Epithelial cell of esophagus (primary cell): ENCODE measurements at regions not wholly inside any gene's neighbourhood (a gene's known extent, or its start where the extent isn't known, plus 50 kb on each side); places are given as distances from the start of the nearest gene placed in this dataset.

Experiments
- DNase-seq: peaks from one replicate; pipeline ENCODE4 v3.0.0; 2010; ENCODE audit warnings: low read depth
- H3K4me3 ChIP-seq: 2 replicates; pipeline ENCODE4 v1.5.1; 2011; ENCODE audit warnings: mild to moderate bottlenecking, low read length, control low read depth
- CTCF ChIP-seq: IDR thresholded peaks from 2 replicates; pipeline ENCODE4 v1.5.1; 2011; ENCODE audit warnings: low read depth, mild to moderate bottlenecking, low read length, control low read depth, inconsistent platforms; ENCODE audit not compliant: insufficient read depth; ENCODE audit errors: missing control alignments

GRCh38 chr18:47413327-47413726 lies 161.9 kb upstream of the SKOR2 start:
- H3K4me3 ChIP-seq = no peak overlapping the region
- no peak for DNase-seq
- no peak for TF ChIP-seq CTCF

GRCh38 chr18:47412924-47413323 lies 161.5 kb upstream of the SKOR2 start:
- no peak for DNase-seq
- TF ChIP-seq CTCF = no peak
- no peak overlapping the region for H3K4me3 ChIP-seq

DNA sequence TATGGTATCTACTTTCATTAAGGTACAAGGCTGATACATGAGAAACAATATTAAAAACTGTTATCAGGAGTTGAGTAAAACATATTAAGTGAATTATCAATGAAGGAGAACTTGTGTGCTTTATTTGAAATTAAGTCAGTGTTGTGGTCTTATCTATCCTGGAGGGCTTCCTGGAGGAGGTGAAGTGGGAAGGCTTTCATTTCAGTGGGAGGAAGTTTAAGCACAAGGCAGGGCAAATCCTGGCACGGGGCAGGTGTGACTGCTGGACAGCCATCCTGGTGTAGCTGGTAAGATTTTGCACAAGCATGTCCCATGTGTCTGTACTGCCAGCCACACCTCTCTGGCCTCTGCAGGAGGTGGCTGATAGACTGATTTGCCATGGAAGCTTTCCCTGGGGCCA lies 159.7 kb upstream of the SKOR2 start:
- TF ChIP-seq CTCF = no peak
- no peak overlapping the region for H3K4me3 ChIP-seq
- DNase-seq = no peak

GRCh38 chr18:47410139-47410538 lies 158.7 kb upstream of the SKOR2 start:
- no peak overlapping the region for H3K4me3 ChIP-seq
- no peak for TF ChIP-seq CTCF
- no peak for DNase-seq

DNA sequence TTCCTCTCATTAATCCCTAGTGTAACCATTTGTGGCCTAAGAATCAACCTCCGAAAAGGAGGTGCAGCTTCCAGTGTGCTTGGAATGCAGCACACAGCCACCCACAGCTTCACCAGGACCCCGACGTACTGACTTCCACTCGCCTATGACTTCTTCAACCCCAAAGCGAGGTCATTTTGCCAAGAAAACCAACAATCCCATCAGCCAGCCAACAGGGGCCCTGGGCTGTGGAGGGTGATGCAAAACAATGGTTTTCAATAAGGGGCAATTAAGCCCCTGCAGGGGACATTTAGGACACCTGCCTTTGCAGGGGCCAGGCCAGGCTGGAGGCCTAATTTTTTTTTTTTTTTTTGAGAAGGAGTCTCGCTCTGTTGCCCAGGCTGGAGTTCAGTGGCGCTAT lies 158.1 kb upstream of the SKOR2 start:
- TF ChIP-seq CTCF = no peak
- no peak for DNase-seq
- no peak overlapping the region for H3K4me3 ChIP-seq

DNA sequence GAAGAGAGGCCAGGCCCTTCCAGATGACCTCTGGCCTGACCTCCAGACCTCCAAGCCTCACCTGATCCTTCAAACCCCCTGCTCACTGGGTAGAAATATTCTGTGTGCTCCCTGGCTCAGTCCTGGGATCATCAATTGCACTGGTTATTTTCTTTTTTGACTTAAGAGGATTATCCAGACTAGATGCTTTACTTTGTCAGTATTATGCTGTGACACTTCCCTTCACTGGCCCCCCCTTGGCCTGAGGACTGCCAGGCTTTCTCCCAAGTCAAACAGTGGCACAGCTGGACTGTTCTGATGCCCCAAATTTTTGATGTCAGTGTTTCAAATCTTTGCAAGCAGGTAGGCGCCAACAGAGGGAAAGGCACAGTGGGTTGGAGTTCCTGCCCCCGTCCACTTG lies 156.3 kb upstream of the SKOR2 start:
- no peak for DNase-seq
- TF ChIP-seq CTCF = no peak
- H3K4me3 ChIP-seq = no peak overlapping the region

- no peak overlapping the region for H3K4me3 ChIP-seq
These were observed 153.4 kb upstream of the SKOR2 start for GRCh38 chr18:47404845-47405244.

More at GRCh38 chr18:47404845-47405244, 153.4 kb upstream of the SKOR2 start:
- TF ChIP-seq CTCF = no peak
- no peak for DNase-seq
